Uterus (tissue), 3 donors: ENCODE measurements at regions not wholly inside any gene's neighbourhood (a gene's known extent, or its start where the extent isn't known, plus 50 kb on each side); places are given as distances from the start of the nearest gene placed in this dataset.
A peak's percentile ranks its signal among the peaks of the same experiment; 100 is the strongest.

Experiments
- DNase-seq, 2 donors: peaks; one replicate each; pipeline ENCODE4 v3.0.0-alpha.2; 2019 to 2020
- H3K27ac ChIP-seq, 2 donors: fragments of 200-600 bp; sonication (generic); 1 replicate in 1 of 2; 2 replicates in 1 of 2; pipeline ENCODE4 v1.5.1; 2016 to 2018
- H3K27me3 ChIP-seq, 2 donors: fragments of 200-600 bp; sonication (generic); one replicate each; pipeline ENCODE4 v1.5.1; 2018 to 2019; ENCODE audit warnings: control low read depth in 1 of 2
- H3K36me3 ChIP-seq, 2 donors: fragments of 200-600 bp; sonication (generic); one replicate each; pipeline ENCODE4 v1.5.1; 2019; ENCODE audit warnings: control low read depth in 1 of 2
- H3K4me1 ChIP-seq, 2 donors: fragments of 200-600 bp; sonication (generic); one replicate each; pipeline ENCODE4 v1.5.1; 2018 to 2019; ENCODE audit warnings: control low read depth in 1 of 2
- H3K4me3 ChIP-seq, 2 donors: fragments of 200-600 bp; sonication (generic); 1 replicate in 1 of 2; 2 replicates in 1 of 2; pipeline ENCODE4 v1.5.1; 2018 to 2019; ENCODE audit warnings: mild to moderate bottlenecking in 1 of 2
- H3K9me3 ChIP-seq, 2 donors: fragments of 200-600 bp; sonication (generic); one replicate each; pipeline ENCODE4 v1.5.1; 2019; ENCODE audit warnings: control low read depth in 1 of 2
- POLR2A ChIP-seq, 2 donors: fragments of 450-650 bp; IDR thresholded peaks; one replicate each; pipeline ENCODE4 v1.6.1; 2016; ENCODE audit warnings: antibody characterized with exemption in 2 of 2, mild to moderate bottlenecking in 1 of 2, moderate library complexity in 1 of 2
- intact Hi-C: fragments of 100-400 bp; cut with DNase I; formaldehyde crosslinking; loops from one replicate; pipeline ENCODE4 v1.15.1; 2023; ENCODE audit warnings: low total_unique reads
- TF ChIP-seq, protein P1 (sequence below), 4 experiments: fragments of 200-600 bp in 2 of 4; fragments of 450-650 bp in 2 of 4; sonication (generic) in 2 of 4; IDR thresholded peaks; one replicate each; pipeline ENCODE4 v1.5.1; 2016 to 2019; ENCODE audit warnings: antibody characterized with exemption in 4 of 4, mild to moderate bottlenecking in 2 of 4, moderate library complexity in 1 of 4
- donor health status: DM: yes; HTN: yes; CAD: no.

DNA sequence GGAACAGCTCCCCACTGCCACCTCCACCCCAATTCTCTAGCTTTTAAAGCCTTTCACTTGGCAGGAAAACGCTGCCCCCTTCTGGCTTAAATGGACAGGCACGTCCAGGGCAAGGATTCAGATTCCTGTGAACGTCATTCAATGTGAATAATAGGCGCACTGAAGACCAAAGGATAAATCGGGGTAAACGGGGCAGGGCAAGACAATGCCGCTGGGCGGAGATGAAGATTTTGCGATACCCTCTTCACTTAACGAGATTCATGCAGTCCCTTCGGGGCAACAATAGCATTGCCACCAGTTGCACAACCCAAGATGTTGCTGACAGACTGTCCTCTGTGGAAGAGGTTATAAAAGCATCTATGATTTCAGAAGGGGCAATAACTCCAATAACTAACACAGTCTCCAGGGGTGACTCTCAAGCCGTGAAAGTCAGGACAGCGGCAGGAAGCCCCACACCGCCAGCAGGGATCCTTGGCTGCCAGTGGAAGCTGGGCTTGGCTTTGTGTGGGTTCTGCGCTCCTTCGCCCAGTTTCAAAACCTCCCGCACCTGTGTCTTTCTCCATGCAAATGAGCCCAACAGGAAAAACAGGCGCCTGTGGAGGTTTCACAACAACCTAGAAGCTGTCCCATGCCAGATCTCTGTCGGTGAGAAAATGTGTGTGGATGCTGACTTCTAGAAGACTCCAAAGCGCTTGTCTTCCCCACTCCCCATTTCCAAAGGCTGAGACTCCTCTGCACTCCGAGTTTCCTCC is 291.8 kb downstream of the BMP7 start:
- H3K27me3 ChIP-seq, result no peaks in the 10 kb centered on the region
- peak in 1 of 2 donors; percentile 47 for DNase-seq
- intact Hi-C loops, result no loop called here
- no peaks in the 10 kb centered on the region for H3K36me3 ChIP-seq
- H3K9me3 ChIP-seq, result no peaks in the 10 kb centered on the region
- no peak overlapping the region for H3K27ac ChIP-seq
- H3K4me3 ChIP-seq, result no peak overlapping the region
- TF ChIP-seq POLR2A (IDR thresholded peaks at IDR 0.05), result no peak
- TF ChIP-seq, protein P1, sequence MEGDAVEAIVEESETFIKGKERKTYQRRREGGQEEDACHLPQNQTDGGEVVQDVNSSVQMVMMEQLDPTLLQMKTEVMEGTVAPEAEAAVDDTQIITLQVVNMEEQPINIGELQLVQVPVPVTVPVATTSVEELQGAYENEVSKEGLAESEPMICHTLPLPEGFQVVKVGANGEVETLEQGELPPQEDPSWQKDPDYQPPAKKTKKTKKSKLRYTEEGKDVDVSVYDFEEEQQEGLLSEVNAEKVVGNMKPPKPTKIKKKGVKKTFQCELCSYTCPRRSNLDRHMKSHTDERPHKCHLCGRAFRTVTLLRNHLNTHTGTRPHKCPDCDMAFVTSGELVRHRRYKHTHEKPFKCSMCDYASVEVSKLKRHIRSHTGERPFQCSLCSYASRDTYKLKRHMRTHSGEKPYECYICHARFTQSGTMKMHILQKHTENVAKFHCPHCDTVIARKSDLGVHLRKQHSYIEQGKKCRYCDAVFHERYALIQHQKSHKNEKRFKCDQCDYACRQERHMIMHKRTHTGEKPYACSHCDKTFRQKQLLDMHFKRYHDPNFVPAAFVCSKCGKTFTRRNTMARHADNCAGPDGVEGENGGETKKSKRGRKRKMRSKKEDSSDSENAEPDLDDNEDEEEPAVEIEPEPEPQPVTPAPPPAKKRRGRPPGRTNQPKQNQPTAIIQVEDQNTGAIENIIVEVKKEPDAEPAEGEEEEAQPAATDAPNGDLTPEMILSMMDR (IDR thresholded peaks at IDR 0.05), result peak; percentile 30 to 59 (median 54)
- H3K4me1 ChIP-seq, result peaks cover 0 to 4% of the 10 kb centered on the region in 2 donors

DNA sequence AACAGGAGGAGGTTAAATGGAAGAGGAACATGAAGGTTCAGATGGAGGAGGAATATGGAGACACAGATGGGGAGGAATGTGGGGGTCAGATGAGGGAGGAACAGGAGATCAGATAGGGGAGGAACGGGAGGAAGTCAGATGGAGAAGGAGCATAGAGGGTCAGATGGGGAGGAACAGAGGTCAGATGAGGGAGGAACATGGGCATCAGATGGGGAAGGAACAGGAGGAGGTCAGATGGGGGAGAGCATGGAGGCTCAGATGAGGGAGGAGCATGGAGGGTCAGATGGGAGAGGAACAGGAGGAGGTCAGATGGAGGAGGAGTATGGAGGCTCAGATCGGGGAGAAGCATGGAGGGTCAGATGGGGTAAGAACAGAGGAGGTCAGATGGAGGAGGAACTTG is 290.6 kb downstream of the BMP7 start:
- DNase-seq, result no peak
- Histone ChIP-seq H3K27me3 (no peaks in the 10 kb centered on the region), H3K9me3 (no peaks in the 10 kb centered on the region), H3K27ac (no peak overlapping the region), H3K36me3 (no peaks in the 10 kb centered on the region), H3K4me1 (peaks cover 0 to 4% of the 10 kb centered on the region in 2 donors), H3K4me3 (no peak overlapping the region)
- TF ChIP-seq, protein P1 (IDR thresholded peaks at IDR 0.05), result no peak
- no peak for TF ChIP-seq POLR2A (IDR thresholded peaks at IDR 0.05)
- intact Hi-C loops, result no loop called here

DNA sequence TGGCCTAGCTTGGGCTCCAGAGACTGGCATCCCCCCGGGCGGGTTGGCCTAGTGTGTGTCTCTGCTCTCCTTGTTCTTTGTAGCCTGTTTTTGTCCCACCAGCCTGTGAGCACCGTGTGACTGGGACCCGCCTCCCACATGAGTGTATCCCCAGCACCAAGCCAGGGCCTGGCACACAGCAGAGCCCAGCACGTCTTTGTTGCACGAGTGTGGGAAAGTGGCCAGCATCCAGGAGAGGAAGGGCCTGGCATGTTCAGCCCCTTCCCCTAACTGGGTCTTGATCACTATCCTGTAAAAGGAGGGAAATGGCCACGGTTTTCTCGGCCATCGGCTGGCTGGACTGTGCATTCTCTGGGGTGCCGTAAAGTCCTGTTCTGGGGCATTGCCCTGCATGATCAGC is 290.1 kb downstream of the BMP7 start:
- H3K4me1 ChIP-seq, result peaks cover 0 to 4% of the 10 kb centered on the region in 2 donors
- H3K27me3 ChIP-seq, result no peaks in the 10 kb centered on the region
- DNase-seq, result no peak
- TF ChIP-seq, protein P1 (IDR thresholded peaks at IDR 0.05), result no peak
- no peak for TF ChIP-seq POLR2A (IDR thresholded peaks at IDR 0.05)
- H3K27ac ChIP-seq, result no peak overlapping the region
- H3K4me3 ChIP-seq, result no peak overlapping the region
- H3K36me3 ChIP-seq, result no peaks in the 10 kb centered on the region
- intact Hi-C loops, result no loop called here
- H3K9me3 ChIP-seq, result no peaks in the 10 kb centered on the region

DNA sequence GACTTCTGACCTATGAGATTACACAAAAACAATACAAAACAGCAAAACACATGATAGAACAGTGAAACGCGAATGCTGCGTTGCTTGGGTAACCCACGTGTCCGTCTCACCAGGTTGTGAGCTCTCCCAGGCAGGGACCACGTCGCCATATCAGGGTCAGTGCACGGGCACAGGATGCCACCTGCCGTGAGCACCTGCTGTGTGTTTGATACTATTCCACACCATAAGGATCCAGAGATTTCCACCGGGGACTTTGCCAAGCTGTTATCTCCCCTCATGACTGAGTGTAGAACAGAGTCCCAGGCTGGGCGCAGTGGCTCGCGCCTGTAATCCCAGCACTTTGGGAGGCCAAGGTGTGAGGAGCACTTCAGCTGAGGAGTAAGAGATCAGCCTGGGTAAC is 288.0 kb downstream of the BMP7 start:
- H3K4me3 ChIP-seq, result no peak overlapping the region
- intact Hi-C loops, result no loop called here
- H3K9me3 ChIP-seq, result no peaks in the 10 kb centered on the region
- H3K27me3 ChIP-seq, result no peaks in the 10 kb centered on the region
- peaks cover 0 to 4% of the 10 kb centered on the region in 2 donors for H3K4me1 ChIP-seq
- DNase-seq, result no peak
- TF ChIP-seq, protein P1 (IDR thresholded peaks at IDR 0.05), result no peak
- TF ChIP-seq POLR2A (IDR thresholded peaks at IDR 0.05), result no peak
- H3K27ac ChIP-seq, result no peak overlapping the region
- H3K36me3 ChIP-seq, result no peaks in the 10 kb centered on the region

DNA sequence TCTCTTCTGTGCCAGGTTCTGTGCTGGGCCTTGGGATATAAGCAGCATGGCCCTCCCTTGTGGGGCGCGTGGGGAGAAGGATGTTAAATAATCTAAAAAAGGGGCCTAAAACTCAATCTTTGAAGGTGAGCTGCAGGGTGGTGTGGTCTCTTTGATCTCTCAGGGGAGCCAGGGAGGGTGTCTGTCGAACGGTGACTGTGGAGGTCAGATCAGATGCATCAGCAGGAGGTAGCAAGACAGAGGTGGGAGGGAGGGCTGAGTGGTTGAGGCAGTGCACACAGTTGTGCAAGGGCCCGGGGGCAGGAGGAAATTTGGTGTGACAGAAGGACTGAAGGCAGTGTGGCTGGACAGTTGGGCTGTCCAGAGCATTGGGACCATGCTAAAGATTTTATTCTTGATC is 287.3 kb downstream of the BMP7 start:
- no peaks in the 10 kb centered on the region for H3K36me3 ChIP-seq
- no peak overlapping the region for H3K27ac ChIP-seq
- TF ChIP-seq, protein P1 (IDR thresholded peaks at IDR 0.05), result no peak
- TF ChIP-seq POLR2A (IDR thresholded peaks at IDR 0.05), result no peak
- no peak for DNase-seq
- intact Hi-C loops, result no loop called here
- no peaks in the 10 kb centered on the region for H3K9me3 ChIP-seq
- H3K4me1 ChIP-seq, result peaks cover 0 to 4% of the 10 kb centered on the region in 2 donors
- H3K4me3 ChIP-seq, result no peak overlapping the region
- H3K27me3 ChIP-seq, result no peaks in the 10 kb centered on the region
